ENCODE measurements at regions not wholly inside any gene's neighbourhood (a gene's known extent, or its start where the extent isn't known, plus 50 kb on each side); places are given as distances from the start of the nearest gene placed in this dataset.

DNA sequence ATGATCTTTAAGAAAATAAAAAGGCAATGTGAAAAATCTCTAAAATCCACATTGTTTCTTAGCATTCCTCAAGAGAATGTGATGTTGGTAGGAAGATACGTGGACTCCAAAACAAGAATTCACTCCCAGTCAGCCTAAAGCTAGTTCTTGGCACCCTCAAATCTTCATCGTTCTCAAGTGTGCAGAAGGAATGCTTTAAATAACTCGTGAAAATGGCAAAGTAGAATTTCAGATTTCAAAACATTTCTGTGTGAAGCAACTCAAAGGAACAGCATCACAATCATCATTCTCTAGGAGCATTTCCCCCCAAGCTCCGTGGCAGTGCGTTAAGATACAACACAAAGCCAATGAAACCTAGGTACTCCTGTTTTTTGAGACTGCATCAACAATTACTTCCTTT, 185.1 kb upstream of the DMAC1 start:
- no peak for DNase-seq (ENCODE audit: low read depth in 1 of 2, low spot score in 1 of 2)
- in situ Hi-C loops (cut with HindIII; ENCODE audit: low pct_unique_long_range_greater_than_20kb, low sequenced_read_pairs) = no loop called here
- TF ChIP-seq JUND (IDR thresholded peaks at IDR 0.05; ENCODE audit: low read depth) = no peak

- in situ Hi-C loops (cut with HindIII; ENCODE audit: low pct_unique_long_range_greater_than_20kb, low sequenced_read_pairs) = no loop called here
- TF ChIP-seq JUND (IDR thresholded peaks at IDR 0.05; ENCODE audit: low read depth) = no peak
- no peak for DNase-seq (ENCODE audit: low read depth in 1 of 2, low spot score in 1 of 2)
Observed at GRCh38 chr9:7984203-7984602, 184.6 kb upstream of the DMAC1 start.

DNA sequence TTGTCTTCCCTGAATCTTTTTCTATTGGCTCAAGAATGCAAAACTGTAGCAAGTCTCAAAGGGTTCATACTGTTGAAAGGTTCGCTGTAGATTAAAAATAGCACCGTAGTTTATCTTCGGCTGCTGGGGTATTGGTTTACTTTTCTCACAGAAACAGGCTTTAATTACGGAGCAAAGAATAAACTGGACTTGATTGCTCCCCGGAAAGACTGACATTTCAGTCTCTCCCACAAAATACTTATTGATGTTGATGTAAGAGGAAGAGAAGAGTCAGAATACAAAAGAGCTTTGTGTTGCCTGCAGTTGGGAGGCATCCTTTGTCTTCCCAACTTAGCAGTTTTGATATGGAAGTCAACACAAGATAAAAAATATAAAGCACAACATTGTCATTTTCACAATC, 183.9 kb upstream of the DMAC1 start:
- in situ Hi-C loops (cut with HindIII; ENCODE audit: low pct_unique_long_range_greater_than_20kb, low sequenced_read_pairs) = no loop called here
- no peak for TF ChIP-seq JUND (IDR thresholded peaks at IDR 0.05; ENCODE audit: low read depth)
- no peak for DNase-seq (ENCODE audit: low read depth in 1 of 2, low spot score in 1 of 2)

GRCh38 chr9:7982907-7983306, 183.3 kb upstream of the DMAC1 start:
- TF ChIP-seq JUND (IDR thresholded peaks at IDR 0.05; ENCODE audit: low read depth) = no peak
- no peak for DNase-seq (ENCODE audit: low read depth in 1 of 2, low spot score in 1 of 2)
- in situ Hi-C loops (cut with HindIII; ENCODE audit: low pct_unique_long_range_greater_than_20kb, low sequenced_read_pairs) = no loop called here

DNA sequence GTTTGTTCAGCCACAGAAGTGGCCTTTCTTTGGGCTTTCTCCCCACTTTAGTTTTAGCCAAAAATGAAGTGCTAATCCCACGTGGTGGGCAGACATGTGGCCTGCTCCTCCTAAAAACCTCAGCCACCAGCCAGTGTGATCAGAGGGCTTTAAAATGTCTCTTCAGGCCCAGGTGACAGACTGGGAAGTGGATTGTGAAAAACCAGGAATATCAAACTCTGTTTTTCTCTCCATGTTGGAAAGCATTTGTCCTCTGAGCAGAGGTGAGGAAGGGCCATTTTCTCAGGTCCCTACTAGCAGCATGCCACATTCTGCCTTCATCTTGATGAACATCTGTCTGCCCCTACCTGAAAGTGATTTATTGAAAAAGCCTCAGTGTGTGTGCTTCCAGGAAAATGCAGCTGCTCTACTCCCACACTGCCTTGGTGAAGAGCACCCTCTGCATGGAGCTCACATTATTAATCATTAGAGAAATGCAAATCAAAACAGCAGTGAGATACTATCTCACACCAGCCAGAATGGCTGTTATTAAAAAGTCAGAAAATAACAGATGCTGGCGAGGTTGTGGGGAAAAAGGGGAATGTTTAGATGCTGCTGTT, 181.2 kb upstream of the DMAC1 start:
- in situ Hi-C loops (cut with HindIII; ENCODE audit: low pct_unique_long_range_greater_than_20kb, low sequenced_read_pairs) = no loop called here
- TF ChIP-seq JUND (IDR thresholded peaks at IDR 0.05; ENCODE audit: low read depth) = no peak
- no peak for DNase-seq (ENCODE audit: low read depth in 1 of 2, low spot score in 1 of 2)

DNA sequence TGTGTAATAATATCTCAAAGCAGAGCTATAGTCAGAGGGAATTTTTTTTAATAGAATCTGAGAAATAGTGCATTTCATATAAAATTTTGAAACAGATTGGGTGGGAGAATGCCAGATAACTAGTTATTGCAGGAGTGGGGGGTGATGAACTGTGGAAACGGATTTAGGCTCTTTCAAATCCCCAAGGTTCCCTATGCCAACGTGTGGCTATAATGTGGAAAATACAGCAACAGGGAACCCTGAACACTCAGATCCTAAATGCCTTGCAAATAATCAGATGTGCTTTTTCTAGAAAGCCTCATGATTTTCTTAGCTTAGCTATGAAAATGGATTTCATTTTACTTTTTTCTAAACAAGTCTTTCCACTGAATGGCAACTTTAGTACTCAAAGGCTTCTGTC, 180.5 kb upstream of the DMAC1 start:
- TF ChIP-seq JUND (IDR thresholded peaks at IDR 0.05; ENCODE audit: low read depth) = no peak
- no peak for DNase-seq (ENCODE audit: low read depth in 1 of 2, low spot score in 1 of 2)
- in situ Hi-C loops (cut with HindIII; ENCODE audit: low pct_unique_long_range_greater_than_20kb, low sequenced_read_pairs) = no loop called here

DNA sequence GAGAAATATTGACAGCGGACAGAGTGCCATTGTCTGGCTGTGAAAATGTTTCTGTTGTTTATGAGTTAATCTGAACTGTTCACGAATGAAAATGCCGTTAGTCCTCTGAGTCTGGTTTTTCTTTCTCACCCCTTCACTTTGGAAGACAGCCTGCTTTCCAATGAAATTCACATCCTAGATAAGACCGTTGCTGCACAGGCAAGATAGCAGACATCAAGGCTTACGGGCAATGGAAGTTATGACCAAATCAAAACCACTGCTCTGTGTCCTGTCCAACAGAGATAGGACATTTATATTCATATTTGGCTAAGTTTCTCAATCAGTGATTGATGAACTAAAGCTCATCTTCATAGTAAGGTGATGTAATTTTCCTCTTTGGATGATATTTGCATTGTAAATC, 180.0 kb upstream of the DMAC1 start:
- no peak for DNase-seq (ENCODE audit: low read depth in 1 of 2, low spot score in 1 of 2)
- TF ChIP-seq JUND (IDR thresholded peaks at IDR 0.05; ENCODE audit: low read depth) = no peak
- in situ Hi-C loops (cut with HindIII; ENCODE audit: low pct_unique_long_range_greater_than_20kb, low sequenced_read_pairs) = no loop called here

- in situ Hi-C loops (cut with HindIII; ENCODE audit: low pct_unique_long_range_greater_than_20kb, low sequenced_read_pairs) = no loop called here
- DNase-seq (ENCODE audit: low read depth in 1 of 2, low spot score in 1 of 2) = no peak
- no peak for TF ChIP-seq JUND (IDR thresholded peaks at IDR 0.05; ENCODE audit: low read depth)
Observed at GRCh38 chr9:7977586-7977985, 178.0 kb upstream of the DMAC1 start.

GRCh38 chr9:7976856-7977255, 177.3 kb upstream of the DMAC1 start:
- in situ Hi-C loops (cut with HindIII; ENCODE audit: low pct_unique_long_range_greater_than_20kb, low sequenced_read_pairs) = no loop called here
- no peak for TF ChIP-seq JUND (IDR thresholded peaks at IDR 0.05; ENCODE audit: low read depth)
- DNase-seq (ENCODE audit: low read depth in 1 of 2, low spot score in 1 of 2) = no peak

GRCh38 chr9:7976167-7976755, 176.7 kb upstream of the DMAC1 start:
- in situ Hi-C loops (cut with HindIII; ENCODE audit: low pct_unique_long_range_greater_than_20kb, low sequenced_read_pairs) = no loop called here
- DNase-seq (ENCODE audit: low read depth in 1 of 2, low spot score in 1 of 2) = no peak
- no peak for TF ChIP-seq JUND (IDR thresholded peaks at IDR 0.05; ENCODE audit: low read depth)

- TF ChIP-seq JUND (IDR thresholded peaks at IDR 0.05; ENCODE audit: low read depth) = no peak
- DNase-seq (ENCODE audit: low read depth in 1 of 2, low spot score in 1 of 2) = no peak
- in situ Hi-C loops (cut with HindIII; ENCODE audit: low pct_unique_long_range_greater_than_20kb, low sequenced_read_pairs) = no loop called here
Observed at GRCh38 chr9:7975336-7975735, 175.8 kb upstream of the DMAC1 start.

DNA sequence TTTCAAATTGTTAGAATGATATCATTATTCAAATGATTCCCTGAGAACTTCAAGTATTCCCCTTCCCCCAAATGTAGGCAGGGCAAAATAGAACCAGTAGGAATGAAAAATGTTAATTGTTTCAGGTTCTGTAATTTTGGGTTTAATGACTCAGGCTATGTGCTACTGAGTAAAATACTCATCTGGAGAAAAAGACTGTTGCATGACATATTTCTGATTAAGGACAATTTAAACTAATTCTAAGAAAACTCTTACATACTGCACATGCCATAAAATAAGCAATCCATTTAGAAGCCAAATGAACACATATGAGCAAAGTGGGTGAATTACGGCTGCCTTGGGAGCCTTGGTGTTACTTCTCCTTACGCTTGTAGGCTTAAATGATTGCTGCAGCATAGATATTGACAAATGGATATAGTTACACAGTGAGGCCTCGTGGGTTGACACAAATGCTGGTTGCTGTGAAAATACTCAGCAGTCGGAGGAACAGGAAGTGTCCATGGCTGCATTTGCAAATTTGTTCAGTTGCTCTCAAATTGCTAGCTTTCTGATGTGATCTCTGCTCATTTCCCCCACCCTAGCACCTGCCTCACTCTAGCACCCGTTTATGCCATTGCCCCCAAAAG, 174.9 kb upstream of the DMAC1 start:
- in situ Hi-C loops (cut with HindIII; ENCODE audit: low pct_unique_long_range_greater_than_20kb, low sequenced_read_pairs) = no loop called here
- no peak for DNase-seq (ENCODE audit: low read depth in 1 of 2, low spot score in 1 of 2)

DNA sequence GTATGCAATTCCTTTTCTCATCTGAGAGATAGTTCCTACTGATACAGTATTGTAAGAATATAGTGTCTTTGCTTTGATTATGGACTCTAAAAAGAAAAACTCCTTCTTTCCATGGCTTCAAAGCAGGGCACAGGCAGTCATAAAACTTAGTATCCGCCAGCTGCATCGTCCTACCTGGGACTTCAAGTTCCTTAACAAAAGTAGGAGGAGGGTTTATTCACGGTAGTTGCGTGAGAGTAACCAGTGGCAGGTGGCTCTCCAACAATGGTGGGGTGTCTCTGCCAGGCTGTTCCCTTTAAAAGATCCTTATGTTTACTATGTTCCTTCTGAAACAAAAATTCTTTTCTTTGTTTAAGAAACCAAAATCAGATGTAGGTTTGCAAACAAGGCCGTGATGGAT, 173.5 kb upstream of the DMAC1 start:
- peak in 1 of 2 experiments; percentile 35 for DNase-seq (ENCODE audit: low read depth in 1 of 2, low spot score in 1 of 2)
- in situ Hi-C loops (cut with HindIII; ENCODE audit: low pct_unique_long_range_greater_than_20kb, low sequenced_read_pairs) = no loop called here
- no peak for TF ChIP-seq JUND (IDR thresholded peaks at IDR 0.05; ENCODE audit: low read depth)

More for the DNA sequence above, 174.9 kb upstream of the DMAC1 start:
- no peak for TF ChIP-seq JUND (IDR thresholded peaks at IDR 0.05; ENCODE audit: low read depth)

All from T47D (cell line).